ENCODE measurements at regions not wholly inside any gene's neighbourhood (a gene's known extent, or its start where the extent isn't known, plus 50 kb on each side); places are given as distances from the start of the nearest gene placed in this dataset.

DNA sequence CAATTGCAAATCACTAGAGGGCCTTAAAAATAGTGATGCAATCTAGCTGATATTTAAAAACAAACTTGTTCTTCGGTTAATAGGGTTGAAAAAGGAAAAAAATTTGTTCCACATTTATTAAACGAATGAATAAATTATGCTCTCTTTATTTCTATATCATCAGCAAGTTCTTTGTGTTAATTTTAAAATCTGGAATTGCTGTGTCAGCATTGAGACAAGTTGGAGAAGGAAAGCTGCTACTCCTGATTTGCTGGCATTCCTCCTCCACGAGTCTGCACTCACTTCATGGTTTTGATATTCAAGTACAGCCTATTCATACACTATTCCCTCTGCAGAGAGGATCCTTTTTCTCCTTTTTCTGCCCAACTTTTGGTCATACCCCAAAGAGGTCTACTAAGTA is 117.6 kb downstream of the MRPL39 start:
- TF ChIP-seq, protein P1, sequence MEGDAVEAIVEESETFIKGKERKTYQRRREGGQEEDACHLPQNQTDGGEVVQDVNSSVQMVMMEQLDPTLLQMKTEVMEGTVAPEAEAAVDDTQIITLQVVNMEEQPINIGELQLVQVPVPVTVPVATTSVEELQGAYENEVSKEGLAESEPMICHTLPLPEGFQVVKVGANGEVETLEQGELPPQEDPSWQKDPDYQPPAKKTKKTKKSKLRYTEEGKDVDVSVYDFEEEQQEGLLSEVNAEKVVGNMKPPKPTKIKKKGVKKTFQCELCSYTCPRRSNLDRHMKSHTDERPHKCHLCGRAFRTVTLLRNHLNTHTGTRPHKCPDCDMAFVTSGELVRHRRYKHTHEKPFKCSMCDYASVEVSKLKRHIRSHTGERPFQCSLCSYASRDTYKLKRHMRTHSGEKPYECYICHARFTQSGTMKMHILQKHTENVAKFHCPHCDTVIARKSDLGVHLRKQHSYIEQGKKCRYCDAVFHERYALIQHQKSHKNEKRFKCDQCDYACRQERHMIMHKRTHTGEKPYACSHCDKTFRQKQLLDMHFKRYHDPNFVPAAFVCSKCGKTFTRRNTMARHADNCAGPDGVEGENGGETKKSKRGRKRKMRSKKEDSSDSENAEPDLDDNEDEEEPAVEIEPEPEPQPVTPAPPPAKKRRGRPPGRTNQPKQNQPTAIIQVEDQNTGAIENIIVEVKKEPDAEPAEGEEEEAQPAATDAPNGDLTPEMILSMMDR (IDR thresholded peaks at IDR 0.05; ENCODE audit: low read length): no peak
- no peak for TF ChIP-seq EZH2phosphoT487 (IDR thresholded peaks at IDR 0.05; ENCODE audit: low read length)
- no peak for TF ChIP-seq EZH2 (optimal IDR thresholded peaks at IDR 0.05; ENCODE audit: low read depth, low read length)
